ENCODE measurements at regions not wholly inside any gene's neighbourhood (a gene's known extent, or its start where the extent isn't known, plus 50 kb on each side); places are given as distances from the start of the nearest gene placed in this dataset.

DNA sequence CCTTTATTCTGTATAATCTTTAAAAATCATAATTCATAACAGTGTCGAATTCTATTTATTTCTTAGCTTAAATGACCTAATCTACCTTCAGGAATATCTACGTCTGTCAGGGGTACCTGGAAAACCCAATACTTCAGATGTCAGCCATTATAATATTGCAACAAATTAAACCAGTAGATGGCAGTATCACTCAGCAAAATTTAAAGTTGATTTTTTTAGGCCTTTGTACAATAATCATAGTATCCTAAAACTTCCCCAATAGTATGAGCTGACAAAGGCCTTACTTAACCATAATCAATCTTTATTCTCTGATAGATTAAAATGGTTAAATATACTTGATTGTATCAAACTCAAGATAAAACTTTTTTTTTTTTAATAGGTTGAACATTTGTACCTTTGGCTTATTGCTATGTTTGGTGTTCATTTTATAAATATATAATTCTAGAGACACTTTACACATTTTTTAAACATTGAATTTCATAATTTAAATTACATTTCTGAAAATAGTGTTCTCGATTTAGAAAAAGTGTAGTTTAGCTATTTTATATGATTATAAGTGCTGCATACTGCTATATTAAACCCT, 830.2 kb upstream of the SPRY2 start:
- TF ChIP-seq CHD2 (IDR thresholded peaks at IDR 0.05; ENCODE audit: borderline replicate concordance, low read depth, low read length) (no peak), NFYB (IDR thresholded peaks at IDR 0.05; ENCODE audit: insufficient read depth, low read depth, low read length) (no peak), ZNF274 (IDR thresholded peaks at IDR 0.05; ENCODE audit: insufficient read depth, insufficient read length) (no peak), POLR2AphosphoS5 (IDR thresholded peaks at IDR 0.05; ENCODE audit: low read length) (no peak), POLR2A (IDR thresholded peaks at IDR 0.05; ENCODE audit: low read depth, low read length) (no peak), CHD1 (IDR thresholded peaks at IDR 0.05; ENCODE audit: low read depth, low read length) (no peak), NFIC (IDR thresholded peaks at IDR 0.05; ENCODE audit: low read depth, low read length) (no peak), PML (IDR thresholded peaks at IDR 0.05; ENCODE audit: low read length) (no peak), ZSCAN29 (IDR thresholded peaks at IDR 0.05) (no peak), SIN3A (IDR thresholded peaks at IDR 0.05; ENCODE audit: low read depth, low read length) (no peak)
- TF ChIP-seq, protein P1, sequence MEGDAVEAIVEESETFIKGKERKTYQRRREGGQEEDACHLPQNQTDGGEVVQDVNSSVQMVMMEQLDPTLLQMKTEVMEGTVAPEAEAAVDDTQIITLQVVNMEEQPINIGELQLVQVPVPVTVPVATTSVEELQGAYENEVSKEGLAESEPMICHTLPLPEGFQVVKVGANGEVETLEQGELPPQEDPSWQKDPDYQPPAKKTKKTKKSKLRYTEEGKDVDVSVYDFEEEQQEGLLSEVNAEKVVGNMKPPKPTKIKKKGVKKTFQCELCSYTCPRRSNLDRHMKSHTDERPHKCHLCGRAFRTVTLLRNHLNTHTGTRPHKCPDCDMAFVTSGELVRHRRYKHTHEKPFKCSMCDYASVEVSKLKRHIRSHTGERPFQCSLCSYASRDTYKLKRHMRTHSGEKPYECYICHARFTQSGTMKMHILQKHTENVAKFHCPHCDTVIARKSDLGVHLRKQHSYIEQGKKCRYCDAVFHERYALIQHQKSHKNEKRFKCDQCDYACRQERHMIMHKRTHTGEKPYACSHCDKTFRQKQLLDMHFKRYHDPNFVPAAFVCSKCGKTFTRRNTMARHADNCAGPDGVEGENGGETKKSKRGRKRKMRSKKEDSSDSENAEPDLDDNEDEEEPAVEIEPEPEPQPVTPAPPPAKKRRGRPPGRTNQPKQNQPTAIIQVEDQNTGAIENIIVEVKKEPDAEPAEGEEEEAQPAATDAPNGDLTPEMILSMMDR (IDR thresholded peaks at IDR 0.05 in 2 of 3, conservative IDR thresholded peaks at IDR 0.05 in 1 of 3; ENCODE audit: control insufficient read depth in 2 of 3, extremely low read depth in 1 of 3, insufficient read depth in 1 of 3, low read depth in 3 of 3, low read length in 3 of 3), result peak; percentile 34 to 56 (median 35); a peak in 4 of 6 replicates
- TF ChIP-seq, protein P2, sequence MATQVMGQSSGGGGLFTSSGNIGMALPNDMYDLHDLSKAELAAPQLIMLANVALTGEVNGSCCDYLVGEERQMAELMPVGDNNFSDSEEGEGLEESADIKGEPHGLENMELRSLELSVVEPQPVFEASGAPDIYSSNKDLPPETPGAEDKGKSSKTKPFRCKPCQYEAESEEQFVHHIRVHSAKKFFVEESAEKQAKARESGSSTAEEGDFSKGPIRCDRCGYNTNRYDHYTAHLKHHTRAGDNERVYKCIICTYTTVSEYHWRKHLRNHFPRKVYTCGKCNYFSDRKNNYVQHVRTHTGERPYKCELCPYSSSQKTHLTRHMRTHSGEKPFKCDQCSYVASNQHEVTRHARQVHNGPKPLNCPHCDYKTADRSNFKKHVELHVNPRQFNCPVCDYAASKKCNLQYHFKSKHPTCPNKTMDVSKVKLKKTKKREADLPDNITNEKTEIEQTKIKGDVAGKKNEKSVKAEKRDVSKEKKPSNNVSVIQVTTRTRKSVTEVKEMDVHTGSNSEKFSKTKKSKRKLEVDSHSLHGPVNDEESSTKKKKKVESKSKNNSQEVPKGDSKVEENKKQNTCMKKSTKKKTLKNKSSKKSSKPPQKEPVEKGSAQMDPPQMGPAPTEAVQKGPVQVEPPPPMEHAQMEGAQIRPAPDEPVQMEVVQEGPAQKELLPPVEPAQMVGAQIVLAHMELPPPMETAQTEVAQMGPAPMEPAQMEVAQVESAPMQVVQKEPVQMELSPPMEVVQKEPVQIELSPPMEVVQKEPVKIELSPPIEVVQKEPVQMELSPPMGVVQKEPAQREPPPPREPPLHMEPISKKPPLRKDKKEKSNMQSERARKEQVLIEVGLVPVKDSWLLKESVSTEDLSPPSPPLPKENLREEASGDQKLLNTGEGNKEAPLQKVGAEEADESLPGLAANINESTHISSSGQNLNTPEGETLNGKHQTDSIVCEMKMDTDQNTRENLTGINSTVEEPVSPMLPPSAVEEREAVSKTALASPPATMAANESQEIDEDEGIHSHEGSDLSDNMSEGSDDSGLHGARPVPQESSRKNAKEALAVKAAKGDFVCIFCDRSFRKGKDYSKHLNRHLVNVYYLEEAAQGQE (IDR thresholded peaks at IDR 0.05; ENCODE audit: low read depth, low read length), result no peak
- TF ChIP-seq, protein P3, sequence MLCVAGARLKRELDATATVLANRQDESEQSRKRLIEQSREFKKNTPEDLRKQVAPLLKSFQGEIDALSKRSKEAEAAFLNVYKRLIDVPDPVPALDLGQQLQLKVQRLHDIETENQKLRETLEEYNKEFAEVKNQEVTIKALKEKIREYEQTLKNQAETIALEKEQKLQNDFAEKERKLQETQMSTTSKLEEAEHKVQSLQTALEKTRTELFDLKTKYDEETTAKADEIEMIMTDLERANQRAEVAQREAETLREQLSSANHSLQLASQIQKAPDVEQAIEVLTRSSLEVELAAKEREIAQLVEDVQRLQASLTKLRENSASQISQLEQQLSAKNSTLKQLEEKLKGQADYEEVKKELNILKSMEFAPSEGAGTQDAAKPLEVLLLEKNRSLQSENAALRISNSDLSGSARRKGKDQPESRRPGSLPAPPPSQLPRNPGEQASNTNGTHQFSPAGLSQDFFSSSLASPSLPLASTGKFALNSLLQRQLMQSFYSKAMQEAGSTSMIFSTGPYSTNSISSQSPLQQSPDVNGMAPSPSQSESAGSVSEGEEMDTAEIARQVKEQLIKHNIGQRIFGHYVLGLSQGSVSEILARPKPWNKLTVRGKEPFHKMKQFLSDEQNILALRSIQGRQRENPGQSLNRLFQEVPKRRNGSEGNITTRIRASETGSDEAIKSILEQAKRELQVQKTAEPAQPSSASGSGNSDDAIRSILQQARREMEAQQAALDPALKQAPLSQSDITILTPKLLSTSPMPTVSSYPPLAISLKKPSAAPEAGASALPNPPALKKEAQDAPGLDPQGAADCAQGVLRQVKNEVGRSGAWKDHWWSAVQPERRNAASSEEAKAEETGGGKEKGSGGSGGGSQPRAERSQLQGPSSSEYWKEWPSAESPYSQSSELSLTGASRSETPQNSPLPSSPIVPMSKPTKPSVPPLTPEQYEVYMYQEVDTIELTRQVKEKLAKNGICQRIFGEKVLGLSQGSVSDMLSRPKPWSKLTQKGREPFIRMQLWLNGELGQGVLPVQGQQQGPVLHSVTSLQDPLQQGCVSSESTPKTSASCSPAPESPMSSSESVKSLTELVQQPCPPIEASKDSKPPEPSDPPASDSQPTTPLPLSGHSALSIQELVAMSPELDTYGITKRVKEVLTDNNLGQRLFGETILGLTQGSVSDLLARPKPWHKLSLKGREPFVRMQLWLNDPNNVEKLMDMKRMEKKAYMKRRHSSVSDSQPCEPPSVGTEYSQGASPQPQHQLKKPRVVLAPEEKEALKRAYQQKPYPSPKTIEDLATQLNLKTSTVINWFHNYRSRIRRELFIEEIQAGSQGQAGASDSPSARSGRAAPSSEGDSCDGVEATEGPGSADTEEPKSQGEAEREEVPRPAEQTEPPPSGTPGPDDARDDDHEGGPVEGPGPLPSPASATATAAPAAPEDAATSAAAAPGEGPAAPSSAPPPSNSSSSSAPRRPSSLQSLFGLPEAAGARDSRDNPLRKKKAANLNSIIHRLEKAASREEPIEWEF (IDR thresholded peaks at IDR 0.05; ENCODE audit: insufficient replicate concordance, low read depth, low read length), result no peak
- TF ChIP-seq, protein P4, sequence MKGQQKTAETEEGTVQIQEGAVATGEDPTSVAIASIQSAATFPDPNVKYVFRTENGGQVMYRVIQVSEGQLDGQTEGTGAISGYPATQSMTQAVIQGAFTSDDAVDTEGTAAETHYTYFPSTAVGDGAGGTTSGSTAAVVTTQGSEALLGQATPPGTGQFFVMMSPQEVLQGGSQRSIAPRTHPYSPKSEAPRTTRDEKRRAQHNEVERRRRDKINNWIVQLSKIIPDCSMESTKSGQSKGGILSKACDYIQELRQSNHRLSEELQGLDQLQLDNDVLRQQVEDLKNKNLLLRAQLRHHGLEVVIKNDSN (IDR thresholded peaks at IDR 0.05; ENCODE audit: borderline replicate concordance, extremely low read length, insufficient read depth, low read depth, low read length), result no peak

All from GM12878 (cell line).